Parathyroid adenoma (tissue), 2 donors: ENCODE measurements at regions not wholly inside any gene's neighbourhood (a gene's known extent, or its start where the extent isn't known, plus 50 kb on each side); places are given as distances from the start of the nearest gene placed in this dataset.

Source experiments
- H2AFZ ChIP-seq: fragments of 300-600 bp; sonication (generic); one replicate; pipeline ENCODE4 v1.7.0; 2017; ENCODE audit warnings: antibody characterized with exemption, mild to moderate bottlenecking
- H3K27ac ChIP-seq: fragments of 300-600 bp; sonication (generic); one replicate; pipeline ENCODE4 v1.7.0; 2017
- H3K27me3 ChIP-seq: fragments of 300-600 bp; sonication (generic); one replicate; pipeline ENCODE4 v1.7.0; 2017; ENCODE audit warnings: low read length; ENCODE audit not compliant: control insufficient read depth, insufficient read depth
- H3K36me3 ChIP-seq: fragments of 300-600 bp; sonication (generic); one replicate; pipeline ENCODE4 v1.7.0; 2017; ENCODE audit warnings: low read length; ENCODE audit not compliant: control insufficient read depth, insufficient read depth
- H3K4me1 ChIP-seq: fragments of 300-600 bp; sonication (generic); one replicate; pipeline ENCODE4 v1.7.0; 2017; ENCODE audit warnings: control low read depth
- H3K4me2 ChIP-seq: fragments of 300-600 bp; sonication (generic); one replicate; pipeline ENCODE4 v1.7.0; 2017; ENCODE audit warnings: low read length
- H3K4me3 ChIP-seq: fragments of 300-600 bp; sonication (generic); one replicate; pipeline ENCODE4 v1.7.0; 2017; ENCODE audit warnings: low read depth, low read length
- H3K79me2 ChIP-seq: fragments of 300-600 bp; sonication (generic); one replicate; pipeline ENCODE4 v1.7.0; 2017; ENCODE audit warnings: control low read depth
- H3K9ac ChIP-seq: fragments of 300-600 bp; sonication (generic); one replicate; pipeline ENCODE4 v1.7.0; 2017; ENCODE audit warnings: mild to moderate bottlenecking
- H3K9me3 ChIP-seq: fragments of 300-600 bp; sonication (generic); one replicate; pipeline ENCODE4 v1.7.0; 2017; ENCODE audit warnings: low read length; ENCODE audit not compliant: control insufficient read depth
- TF ChIP-seq, protein P1 (sequence below): fragments of 300-600 bp; sonication (generic); IDR thresholded peaks from one replicate; pipeline ENCODE4 v1.7.0; 2017; ENCODE audit warnings: antibody characterized with exemption, mild to moderate bottlenecking
- donor health status: primary hyperparathyroidism.

DNA sequence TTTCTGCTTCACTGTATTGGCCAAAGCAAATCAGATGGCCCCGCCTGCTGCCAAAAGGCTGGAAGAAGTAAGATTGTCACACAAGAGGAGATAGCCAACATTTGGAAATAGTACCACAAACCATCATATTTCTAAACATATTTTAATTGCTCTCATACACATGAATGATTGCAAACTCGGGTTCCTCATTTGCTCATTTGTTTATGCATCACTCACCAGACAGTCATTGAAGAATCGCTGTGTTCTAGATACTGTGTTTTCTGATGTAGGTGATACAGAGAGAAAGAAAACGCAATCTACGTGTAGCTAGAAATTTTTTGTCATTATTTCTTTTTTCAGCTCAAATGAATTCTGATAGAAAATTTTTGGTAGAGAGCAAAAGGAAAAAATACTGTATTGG, 1103.4 kb downstream of the TSN start:
- Histone ChIP-seq H2AFZ (no peak overlapping the region), H3K9ac (no peak overlapping the region), H3K9me3 (no peaks in the 10 kb centered on the region), H3K27ac (no peak overlapping the region), H3K4me2 (no peak overlapping the region), H3K79me2 (no peaks in the 10 kb centered on the region), H3K4me1 (no peaks in the 10 kb centered on the region), H3K27me3 (no peaks in the 10 kb centered on the region), H3K4me3 (no peak overlapping the region), H3K36me3 (no peaks in the 10 kb centered on the region)
- TF ChIP-seq, protein P1, sequence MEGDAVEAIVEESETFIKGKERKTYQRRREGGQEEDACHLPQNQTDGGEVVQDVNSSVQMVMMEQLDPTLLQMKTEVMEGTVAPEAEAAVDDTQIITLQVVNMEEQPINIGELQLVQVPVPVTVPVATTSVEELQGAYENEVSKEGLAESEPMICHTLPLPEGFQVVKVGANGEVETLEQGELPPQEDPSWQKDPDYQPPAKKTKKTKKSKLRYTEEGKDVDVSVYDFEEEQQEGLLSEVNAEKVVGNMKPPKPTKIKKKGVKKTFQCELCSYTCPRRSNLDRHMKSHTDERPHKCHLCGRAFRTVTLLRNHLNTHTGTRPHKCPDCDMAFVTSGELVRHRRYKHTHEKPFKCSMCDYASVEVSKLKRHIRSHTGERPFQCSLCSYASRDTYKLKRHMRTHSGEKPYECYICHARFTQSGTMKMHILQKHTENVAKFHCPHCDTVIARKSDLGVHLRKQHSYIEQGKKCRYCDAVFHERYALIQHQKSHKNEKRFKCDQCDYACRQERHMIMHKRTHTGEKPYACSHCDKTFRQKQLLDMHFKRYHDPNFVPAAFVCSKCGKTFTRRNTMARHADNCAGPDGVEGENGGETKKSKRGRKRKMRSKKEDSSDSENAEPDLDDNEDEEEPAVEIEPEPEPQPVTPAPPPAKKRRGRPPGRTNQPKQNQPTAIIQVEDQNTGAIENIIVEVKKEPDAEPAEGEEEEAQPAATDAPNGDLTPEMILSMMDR: no peak

DNA sequence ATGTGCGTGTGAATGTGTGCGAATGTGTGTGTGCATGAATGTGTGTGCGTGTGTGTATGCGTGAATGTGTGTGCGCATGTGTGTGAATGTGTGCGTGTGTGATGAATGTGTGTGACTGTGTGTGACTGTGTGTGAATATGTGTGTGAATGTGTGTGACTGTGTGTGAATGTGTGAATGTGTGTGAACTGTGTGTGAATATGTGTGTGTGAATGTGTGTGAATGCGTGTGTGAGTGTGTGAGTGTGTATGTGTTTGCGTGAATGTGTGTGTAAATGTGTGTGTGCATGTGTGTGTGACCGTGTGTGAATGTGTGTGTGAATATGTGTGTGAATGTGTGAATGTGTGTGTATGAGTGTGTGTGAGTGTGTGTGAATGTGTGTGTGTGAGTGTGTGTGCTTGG, 1103.8 kb downstream of the TSN start:
- no peaks in the 10 kb centered on the region for H3K9me3 ChIP-seq
- no peak overlapping the region for H2AFZ ChIP-seq
- no peak overlapping the region for H3K9ac ChIP-seq
- no peak overlapping the region for H3K4me3 ChIP-seq
- H3K79me2 ChIP-seq: no peaks in the 10 kb centered on the region
- TF ChIP-seq, protein P1: no peak
- no peak overlapping the region for H3K4me2 ChIP-seq
- no peaks in the 10 kb centered on the region for H3K4me1 ChIP-seq
- H3K27ac ChIP-seq: no peak overlapping the region
- H3K27me3 ChIP-seq: no peaks in the 10 kb centered on the region
- no peaks in the 10 kb centered on the region for H3K36me3 ChIP-seq

DNA sequence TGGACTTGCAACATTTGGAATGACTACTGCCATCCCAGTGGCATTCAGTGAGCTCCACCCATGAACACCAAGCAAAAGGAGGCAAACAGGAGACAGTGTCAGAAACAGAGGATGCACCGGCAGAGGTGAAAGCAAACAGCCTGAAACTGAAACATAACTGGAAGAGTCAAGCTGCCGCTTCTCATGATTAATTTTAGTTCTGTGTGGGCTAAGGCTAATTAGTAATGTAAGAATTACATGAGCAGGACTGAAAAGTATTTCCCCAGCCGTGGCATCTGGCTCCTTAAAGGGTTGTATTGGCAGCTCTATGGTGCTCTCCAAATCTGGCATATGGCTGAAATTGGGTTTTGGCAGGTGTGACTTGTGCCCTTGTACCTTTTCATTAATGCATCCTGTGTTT, 1108.1 kb downstream of the TSN start:
- Histone ChIP-seq H2AFZ (no peak overlapping the region), H3K9ac (no peak overlapping the region), H3K27ac (no peak overlapping the region), H3K9me3 (no peaks in the 10 kb centered on the region), H3K36me3 (no peaks in the 10 kb centered on the region), H3K27me3 (no peaks in the 10 kb centered on the region), H3K4me1 (no peaks in the 10 kb centered on the region), H3K4me3 (no peak overlapping the region), H3K4me2 (no peak overlapping the region), H3K79me2 (no peaks in the 10 kb centered on the region)
- TF ChIP-seq, protein P1: no peak

DNA sequence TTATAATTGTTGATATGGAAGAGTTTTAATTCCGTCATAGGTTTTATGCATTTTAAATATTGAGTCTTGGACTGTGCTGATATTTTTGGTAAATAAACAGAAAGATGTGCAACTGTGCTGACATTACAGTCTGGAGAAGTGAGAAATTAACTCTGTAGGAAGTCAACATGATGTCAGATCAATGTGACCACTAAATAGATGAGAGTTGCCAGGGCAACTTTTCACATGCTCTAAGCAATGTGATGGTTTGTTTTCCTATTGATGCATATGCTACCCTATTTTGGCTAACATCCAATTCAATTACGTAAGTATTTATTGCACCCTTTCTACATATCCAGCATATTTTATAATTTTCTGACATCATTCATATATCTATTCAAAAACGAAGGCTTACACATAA, 1109.3 kb downstream of the TSN start:
- no peaks in the 10 kb centered on the region for H3K36me3 ChIP-seq
- no peaks in the 10 kb centered on the region for H3K27me3 ChIP-seq
- H3K4me1 ChIP-seq: no peaks in the 10 kb centered on the region
- H3K4me3 ChIP-seq: no peak overlapping the region
- no peak overlapping the region for H3K27ac ChIP-seq
- no peak overlapping the region for H2AFZ ChIP-seq
- no peaks in the 10 kb centered on the region for H3K9me3 ChIP-seq
- no peaks in the 10 kb centered on the region for H3K79me2 ChIP-seq
- TF ChIP-seq, protein P1: no peak
- H3K9ac ChIP-seq: no peak overlapping the region
- H3K4me2 ChIP-seq: no peak overlapping the region

DNA sequence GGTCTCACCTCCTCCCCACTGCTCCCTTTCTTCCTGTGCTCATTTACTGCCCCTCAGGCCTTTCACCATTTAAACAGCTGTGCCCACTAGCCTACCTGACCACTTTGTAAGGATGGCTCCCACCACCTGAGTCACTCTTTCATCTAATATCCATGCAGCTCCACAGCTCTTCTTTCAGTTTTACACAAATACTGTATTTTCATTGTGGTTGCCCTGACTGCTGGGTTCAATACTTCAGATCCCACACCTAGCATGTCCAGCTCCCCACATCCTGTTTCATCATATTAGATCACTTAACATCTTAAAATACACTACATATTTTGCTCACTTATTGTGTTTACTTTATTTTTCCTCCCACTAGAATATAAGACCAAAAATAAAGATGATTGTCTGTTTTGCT, 1110.6 kb downstream of the TSN start:
- Histone ChIP-seq H3K9ac (no peak overlapping the region), H3K4me1 (no peaks in the 10 kb centered on the region), H3K27me3 (no peaks in the 10 kb centered on the region), H3K79me2 (no peaks in the 10 kb centered on the region), H2AFZ (no peak overlapping the region), H3K36me3 (no peaks in the 10 kb centered on the region), H3K4me2 (no peak overlapping the region), H3K9me3 (no peaks in the 10 kb centered on the region), H3K4me3 (no peak overlapping the region), H3K27ac (no peak overlapping the region)
- TF ChIP-seq, protein P1: no peak
